Astrocyte of the hippocampus (primary cell): ENCODE measurements at regions not wholly inside any gene's neighbourhood (a gene's known extent, or its start where the extent isn't known, plus 50 kb on each side); places are given as distances from the start of the nearest gene placed in this dataset.
"Not testable (repeated sequence)": the region's sequence is repeated elsewhere in the genome, so short reads cannot be mapped to it uniquely, and the experiment has no call there.

Experiments used
- DNase-seq: peaks from one replicate; pipeline ENCODE4 v3.0.0; 2011; ENCODE audit warnings: low read depth, low spot score

GRCh38 chr15:26261413-26261812 is 398.3 kb upstream of the ATP10A start:
- DNase-seq: no peak

- peak; percentile 65 for DNase-seq
Observed at GRCh38 chr15:26260517-26261133, 397.5 kb upstream of the ATP10A start.

GRCh38 chr15:26259581-26259980 is 396.5 kb upstream of the ATP10A start:
- DNase-seq: no peak

- DNase-seq: not testable (repeated sequence)
Observed at GRCh38 chr15:26244782-26245181, 381.7 kb upstream of the ATP10A start.

- DNase-seq: no peak
Observed at GRCh38 chr15:26243382-26243781, 380.3 kb upstream of the ATP10A start.

DNA sequence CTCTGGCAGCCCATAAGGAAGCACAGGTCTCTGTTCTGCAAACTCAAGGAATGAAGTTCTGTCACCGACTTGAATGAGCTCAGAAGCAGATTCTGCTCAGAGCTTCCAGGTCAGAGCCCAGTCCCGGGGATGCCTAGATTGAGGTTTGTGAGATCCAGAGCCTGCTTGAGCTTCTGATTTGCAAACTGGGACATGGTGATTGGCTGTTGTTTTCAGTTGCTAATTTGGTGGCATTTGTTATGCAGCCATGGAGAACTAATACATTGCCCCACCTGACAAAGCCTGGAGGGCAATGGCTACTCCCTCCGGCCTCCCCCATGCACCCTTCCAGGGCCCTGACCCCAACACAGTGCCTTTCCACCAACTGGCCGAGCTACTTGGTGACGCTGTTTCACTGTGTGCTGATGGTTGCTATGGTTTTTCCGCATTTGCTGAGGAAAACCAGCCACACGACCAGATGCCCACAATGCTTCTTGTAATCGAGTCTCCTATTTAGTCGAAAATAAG is 379.5 kb upstream of the ATP10A start:
- no peak for DNase-seq

DNA sequence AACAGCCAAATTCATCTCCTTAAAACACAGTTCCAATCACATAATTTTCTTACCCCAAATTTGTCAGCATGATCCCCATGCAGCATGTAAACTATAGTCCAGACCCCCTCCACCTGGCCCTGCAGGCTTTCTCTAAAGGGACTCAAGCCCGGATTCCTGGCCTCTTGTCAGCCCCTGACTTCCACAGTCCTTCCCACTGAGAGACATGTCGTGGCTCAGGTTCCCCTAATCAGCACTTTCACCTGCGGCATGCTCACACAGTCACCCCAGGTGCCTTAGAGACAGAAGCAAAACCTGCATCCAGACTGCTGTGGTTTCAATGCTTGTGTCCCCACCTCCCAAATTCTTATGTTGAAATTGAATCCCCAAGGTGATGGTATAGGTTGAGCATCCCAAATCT is 372.7 kb upstream of the ATP10A start:
- no peak for DNase-seq

- DNase-seq: no peak
Observed at GRCh38 chr15:26234976-26235767, 372.0 kb upstream of the ATP10A start.

GRCh38 chr15:26232691-26233090 is 369.6 kb upstream of the ATP10A start:
- peak; percentile 8 for DNase-seq

DNA sequence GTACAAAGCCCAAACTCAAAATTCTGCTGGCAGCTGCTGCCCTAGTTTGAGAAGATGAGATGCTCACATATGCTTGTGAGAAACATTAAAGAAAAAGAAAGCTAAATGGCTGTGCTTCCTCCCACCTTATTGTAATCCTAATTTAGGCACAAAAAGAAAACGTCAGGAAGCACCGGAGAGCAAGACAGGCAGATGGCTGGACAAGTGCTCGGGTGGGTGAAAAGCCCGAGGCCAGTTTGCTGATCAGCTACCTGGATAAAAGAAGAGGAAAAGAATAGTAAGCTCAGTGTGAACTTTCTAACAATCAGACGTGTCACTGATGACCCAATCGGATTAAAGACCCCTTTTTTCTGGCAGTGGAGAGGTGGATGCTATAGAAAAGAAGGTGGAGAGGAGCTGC is 368.0 kb upstream of the ATP10A start:
- no peak for DNase-seq

DNA sequence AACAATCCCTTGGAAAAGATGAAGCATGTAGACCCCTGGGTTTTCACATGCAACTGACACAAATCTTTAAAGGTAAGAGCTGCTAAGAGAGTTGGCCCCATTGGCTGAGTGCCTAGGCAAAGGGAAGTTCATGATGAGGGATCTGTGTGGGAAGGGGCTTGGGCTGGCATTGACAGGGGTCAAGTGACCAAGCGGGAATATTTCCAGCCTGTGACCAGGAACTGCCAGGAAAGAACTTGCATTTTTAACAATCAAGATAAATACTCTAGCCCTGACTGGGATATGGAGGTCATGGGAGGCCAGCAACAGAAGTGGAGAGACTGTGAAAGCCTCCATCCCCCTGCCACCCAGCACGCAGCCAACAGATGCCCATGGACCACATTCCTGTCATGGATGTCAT is 361.1 kb upstream of the ATP10A start:
- no peak for DNase-seq

DNA sequence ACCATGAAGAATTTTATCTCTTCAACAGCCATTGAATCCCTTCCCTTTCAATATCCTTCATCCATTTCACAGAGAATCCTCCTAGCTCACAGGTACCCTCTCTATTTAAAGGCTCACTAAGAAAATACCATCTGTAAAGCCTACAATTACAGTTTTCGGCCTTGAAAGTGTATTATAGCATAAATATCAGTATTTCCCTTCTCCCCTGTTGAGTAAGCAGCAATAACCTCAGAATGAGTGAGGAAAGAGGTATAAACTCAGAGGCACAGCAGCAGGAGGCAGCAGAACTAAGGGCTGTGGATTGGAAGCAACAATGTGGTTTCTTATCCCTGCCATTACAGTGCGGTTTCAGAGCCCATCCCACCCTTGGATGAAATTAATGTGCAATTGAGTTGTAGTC is 360.6 kb upstream of the ATP10A start:
- no peak for DNase-seq

- no peak for DNase-seq
Observed at GRCh38 chr15:26222781-26223180, 359.7 kb upstream of the ATP10A start.

- DNase-seq: not testable (repeated sequence)
Observed at GRCh38 chr15:26217043-26217442, 353.9 kb upstream of the ATP10A start.

DNA sequence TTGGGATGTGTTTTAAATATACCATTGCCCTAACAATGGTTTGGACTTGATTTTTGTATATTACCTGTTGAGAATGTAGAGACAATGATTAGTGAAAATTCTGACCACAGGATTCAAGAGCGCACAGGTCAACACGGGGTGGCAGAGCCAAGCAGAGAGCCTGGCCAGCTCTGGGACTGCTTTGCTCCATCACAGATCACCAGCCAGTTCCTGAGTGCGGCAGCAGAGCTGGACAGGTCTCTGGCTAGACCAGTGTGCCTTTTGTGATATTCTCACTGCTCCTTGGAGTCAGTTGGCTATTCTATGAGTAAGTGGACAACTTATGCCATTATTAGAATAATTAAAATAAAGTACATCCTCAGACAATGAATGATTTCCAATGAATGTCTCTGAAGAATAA is 351.2 kb upstream of the ATP10A start:
- no peak for DNase-seq

DNA sequence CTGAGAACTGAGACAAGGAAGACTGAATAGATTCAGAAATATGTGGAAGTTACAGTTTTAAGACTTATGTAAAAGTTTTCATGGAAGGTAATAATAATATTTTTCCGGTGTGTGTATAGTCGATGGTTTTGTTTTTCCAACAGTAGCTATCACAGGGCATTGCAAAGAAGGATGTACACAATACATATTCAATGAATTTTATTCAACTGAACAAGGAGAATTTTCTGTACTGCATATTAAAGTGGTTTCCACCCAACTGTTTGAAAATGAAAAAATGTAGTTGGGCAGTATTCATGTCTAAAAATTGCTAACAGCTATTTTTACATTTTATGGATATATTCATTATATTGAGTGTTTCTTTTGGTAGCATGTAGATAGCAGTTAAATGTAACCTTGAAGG is 350.3 kb upstream of the ATP10A start:
- DNase-seq: no peak

GRCh38 chr15:26212109-26212508 is 349.0 kb upstream of the ATP10A start:
- DNase-seq: no peak

- DNase-seq: no peak
Observed at GRCh38 chr15:26210980-26211379, 347.9 kb upstream of the ATP10A start.

GRCh38 chr15:26201177-26201858 is 338.2 kb upstream of the ATP10A start:
- DNase-seq: no peak

- no peak for DNase-seq
Observed at GRCh38 chr15:26200427-26200826, 337.3 kb upstream of the ATP10A start.

DNA sequence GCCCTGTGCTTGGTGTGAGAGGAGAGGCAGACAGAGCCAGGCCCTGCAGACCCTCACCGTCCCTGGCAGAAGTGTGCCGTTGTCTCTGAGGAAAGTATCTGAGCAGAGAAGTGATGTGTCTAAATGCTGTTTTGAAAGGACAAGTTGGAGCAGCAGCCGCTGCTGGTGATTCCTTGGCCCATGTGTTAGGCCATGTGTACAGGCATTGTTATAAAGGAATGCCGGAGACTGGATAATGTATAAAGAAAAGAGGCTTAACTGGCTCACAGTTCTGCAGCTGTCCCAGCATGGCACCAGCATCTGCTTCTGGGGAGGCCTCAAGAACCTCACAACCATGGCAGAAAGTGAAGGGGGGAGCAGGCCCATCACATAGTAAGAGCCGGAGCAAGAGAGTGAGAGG is 334.6 kb upstream of the ATP10A start:
- no peak for DNase-seq

- DNase-seq: no peak
Observed at GRCh38 chr15:26197060-26197459, 333.9 kb upstream of the ATP10A start.

- DNase-seq: peak; percentile 15
Observed at GRCh38 chr15:26191193-26191592, 328.1 kb upstream of the ATP10A start.
